HG03354 (cell line): ENCODE measurements at regions not wholly inside any gene's neighbourhood (a gene's known extent, or its start where the extent isn't known, plus 50 kb on each side); places are given as distances from the start of the nearest gene placed in this dataset.

Source experiments
- ATAC-seq: cut with Tn5 transposase; IDR thresholded peaks from one replicate; pipeline ENCODE4 v1.9.1; 2021; ENCODE audit warnings: mild to moderate bottlenecking; ENCODE audit not compliant: unreplicated experiment, poor library complexity, severe bottlenecking

DNA sequence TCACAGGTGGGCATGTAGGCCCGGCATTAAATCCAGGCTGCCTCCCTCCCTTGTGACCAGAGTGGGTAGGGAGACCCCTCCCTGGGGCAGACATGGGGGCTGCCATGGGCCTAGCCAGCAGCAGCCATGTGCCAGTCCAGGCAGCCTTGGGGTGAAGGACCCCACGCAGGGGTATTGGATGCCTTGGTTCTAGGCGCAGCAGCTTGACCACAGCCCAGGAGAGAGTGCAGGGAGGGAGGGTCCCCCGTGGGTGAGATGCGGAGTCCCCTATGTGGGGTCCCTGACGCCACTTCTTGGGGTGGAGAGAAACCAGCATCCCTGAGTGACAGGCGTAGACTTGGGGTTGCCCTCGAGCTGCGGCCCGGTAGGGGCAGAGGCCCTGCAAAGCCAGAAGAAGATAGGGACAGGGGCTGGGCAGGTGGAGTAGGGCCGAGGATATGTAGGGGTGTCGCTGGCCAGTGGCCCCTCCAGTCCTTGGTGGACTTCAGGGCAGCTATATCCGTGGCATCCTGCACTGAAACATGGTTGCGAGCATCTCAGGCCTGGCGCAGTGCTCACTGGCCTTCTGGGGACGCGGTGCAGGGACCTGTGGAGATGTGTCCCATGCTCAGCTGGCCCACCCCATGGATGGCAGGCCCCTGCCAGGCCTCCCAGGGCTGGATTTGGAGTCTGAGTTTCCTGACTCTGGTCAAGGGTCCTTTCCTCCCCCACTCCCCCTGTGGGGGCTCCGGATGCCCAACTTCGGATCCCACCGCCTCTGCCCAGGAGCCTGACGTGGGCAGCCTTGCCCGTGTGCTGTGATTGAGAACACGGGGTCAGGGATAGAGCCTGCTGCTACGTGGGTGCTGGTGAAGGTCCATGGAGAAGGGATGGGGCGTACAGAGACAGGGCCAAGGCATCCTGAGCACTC is 1179.8 kb downstream of the BRD1 start:
- no peak for ATAC-seq

- ATAC-seq, result no peak
Observed at GRCh38 chr22:48647051-48647450, 1180.6 kb downstream of the BRD1 start.

DNA sequence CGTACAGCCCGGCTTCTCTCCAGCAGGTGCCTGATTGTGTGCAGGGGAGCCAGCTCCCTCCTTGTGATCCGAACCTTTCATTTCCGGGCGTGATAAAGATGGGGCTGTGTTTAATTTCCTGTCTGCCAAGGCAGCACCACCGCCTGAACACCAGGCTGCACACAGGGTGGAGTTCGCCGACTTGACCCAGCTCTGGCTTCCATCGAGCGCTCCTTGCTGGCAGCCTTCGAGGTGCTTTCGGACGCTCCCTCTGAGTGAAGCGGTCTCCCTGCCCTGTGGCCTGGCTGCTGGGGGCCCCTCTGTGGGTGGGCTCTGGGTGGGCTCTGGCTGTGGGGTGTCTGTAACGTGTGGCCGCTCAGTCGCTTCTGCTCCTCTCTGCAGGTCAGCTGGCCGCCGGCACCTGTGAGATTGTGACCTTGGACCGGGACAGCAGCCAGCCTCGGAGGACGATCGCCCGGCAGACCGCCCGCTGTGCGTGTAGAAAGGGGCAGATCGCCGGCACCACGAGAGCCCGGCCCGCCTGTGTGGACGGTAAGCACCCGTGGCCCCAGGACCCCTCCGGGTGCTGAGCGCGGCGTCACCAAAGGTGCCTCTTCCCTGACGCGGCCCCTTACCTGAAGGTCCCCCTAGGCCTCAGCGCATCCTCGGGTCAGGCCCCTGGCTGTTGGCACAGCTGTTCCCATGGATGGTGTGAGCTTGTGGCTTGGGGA is 1181.3 kb downstream of the BRD1 start:
- ATAC-seq, result no peak

DNA sequence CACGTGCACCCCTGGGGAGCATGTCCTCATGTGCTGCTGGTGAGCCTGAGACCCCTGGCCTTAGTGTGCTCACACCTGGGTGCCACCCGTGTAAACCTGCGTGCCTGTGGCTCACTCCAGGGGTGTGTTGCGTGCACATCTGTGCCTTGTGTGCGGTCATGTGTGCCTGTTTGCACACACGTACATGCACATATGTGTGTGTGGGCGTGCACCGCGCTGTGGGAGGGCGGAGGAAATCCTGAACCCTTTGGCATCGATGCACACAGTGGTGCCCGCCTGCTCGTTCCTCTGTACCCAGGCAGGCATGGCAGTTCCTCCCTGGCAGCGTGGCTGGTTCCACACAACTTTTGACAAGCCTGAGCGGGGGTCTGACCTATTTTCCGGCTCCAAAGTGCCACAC is 1181.9 kb downstream of the BRD1 start:
- no peak for ATAC-seq

GRCh38 chr22:48644997-48645396 is 1182.7 kb downstream of the BRD1 start:
- no peak for ATAC-seq

- ATAC-seq, result no peak
Observed at GRCh38 chr22:48644108-48644507, 1183.6 kb downstream of the BRD1 start.

- no peak for ATAC-seq
Observed at GRCh38 chr22:48643066-48643731, 1184.5 kb downstream of the BRD1 start.

- no peak for ATAC-seq
Observed at GRCh38 chr22:48642550-48642949, 1185.1 kb downstream of the BRD1 start.

DNA sequence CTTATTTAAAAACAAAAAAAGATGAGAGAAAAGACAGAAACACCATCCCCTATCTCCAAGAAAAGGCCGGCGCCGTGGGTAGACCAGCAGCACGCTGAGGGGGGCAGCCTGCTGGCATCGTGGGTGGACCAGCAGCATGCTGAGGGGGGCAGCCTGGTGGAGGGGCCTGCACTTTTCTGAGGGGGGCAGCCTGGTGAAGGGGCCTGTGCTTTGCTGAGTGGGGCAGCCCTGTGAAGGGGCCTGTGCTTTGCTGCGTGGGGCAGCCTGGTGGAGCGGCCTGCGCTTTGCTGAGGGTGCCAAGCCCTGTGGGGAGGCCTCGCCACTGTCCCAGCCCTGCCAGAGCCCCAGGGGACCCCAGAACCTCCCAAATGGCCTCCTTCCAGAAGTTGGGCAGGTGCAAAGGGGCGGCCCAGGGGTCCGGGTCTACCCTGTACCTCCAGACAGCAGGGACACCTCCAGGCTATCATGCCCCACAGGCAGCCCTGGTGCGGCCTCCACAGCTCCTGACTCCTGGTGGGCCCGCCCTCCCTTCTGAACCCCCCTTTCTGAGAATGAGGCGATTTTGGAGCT is 1185.7 kb downstream of the BRD1 start:
- no peak for ATAC-seq

DNA sequence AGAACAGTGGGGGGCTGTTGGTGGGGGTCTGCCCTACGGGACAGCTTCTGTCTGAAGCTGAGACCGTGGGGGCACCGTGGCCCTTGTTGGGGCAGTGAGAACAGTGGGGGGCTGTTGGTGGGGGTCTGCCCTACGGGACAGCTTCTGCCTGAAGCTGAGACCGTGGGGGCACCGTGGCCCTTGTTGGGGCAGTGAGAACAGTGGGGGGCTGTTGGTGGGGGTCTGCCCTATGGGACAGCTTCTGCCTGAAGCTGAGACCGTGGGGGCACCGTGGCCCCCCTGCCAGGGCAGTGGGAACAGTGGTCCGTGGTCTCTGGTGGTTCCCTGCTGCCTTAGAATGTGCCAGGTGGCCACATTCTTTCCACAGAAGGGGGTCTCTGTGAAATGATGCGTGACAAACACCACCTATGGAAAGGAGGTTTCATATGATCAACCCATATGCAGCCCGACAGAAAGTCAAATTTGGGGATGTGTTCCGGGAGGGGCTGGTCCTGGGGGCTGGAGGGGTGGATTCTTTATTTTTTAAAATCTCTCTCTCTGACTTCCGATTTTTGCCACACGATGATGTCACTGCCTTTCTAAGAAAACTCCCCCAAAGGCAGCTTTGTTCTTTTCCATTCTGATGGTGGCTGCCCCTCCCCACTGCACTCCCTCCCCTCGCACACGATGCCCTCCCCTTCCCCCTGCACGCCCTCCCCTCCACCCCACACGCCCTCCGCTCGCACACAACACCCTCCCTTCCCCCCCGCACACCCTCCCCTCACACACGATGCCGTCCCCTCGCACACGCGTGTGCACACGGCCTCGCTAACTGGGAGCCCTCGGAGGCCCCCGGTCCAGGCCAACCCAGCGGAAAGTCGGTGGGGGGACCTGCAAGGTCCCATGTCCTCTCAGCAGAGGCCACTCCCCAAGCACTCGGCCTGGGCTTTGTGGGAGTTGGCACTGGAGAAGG is 1186.5 kb downstream of the BRD1 start:
- ATAC-seq, result no peak

- ATAC-seq, result no peak
Observed at GRCh38 chr22:48639896-48640748, 1187.6 kb downstream of the BRD1 start.

DNA sequence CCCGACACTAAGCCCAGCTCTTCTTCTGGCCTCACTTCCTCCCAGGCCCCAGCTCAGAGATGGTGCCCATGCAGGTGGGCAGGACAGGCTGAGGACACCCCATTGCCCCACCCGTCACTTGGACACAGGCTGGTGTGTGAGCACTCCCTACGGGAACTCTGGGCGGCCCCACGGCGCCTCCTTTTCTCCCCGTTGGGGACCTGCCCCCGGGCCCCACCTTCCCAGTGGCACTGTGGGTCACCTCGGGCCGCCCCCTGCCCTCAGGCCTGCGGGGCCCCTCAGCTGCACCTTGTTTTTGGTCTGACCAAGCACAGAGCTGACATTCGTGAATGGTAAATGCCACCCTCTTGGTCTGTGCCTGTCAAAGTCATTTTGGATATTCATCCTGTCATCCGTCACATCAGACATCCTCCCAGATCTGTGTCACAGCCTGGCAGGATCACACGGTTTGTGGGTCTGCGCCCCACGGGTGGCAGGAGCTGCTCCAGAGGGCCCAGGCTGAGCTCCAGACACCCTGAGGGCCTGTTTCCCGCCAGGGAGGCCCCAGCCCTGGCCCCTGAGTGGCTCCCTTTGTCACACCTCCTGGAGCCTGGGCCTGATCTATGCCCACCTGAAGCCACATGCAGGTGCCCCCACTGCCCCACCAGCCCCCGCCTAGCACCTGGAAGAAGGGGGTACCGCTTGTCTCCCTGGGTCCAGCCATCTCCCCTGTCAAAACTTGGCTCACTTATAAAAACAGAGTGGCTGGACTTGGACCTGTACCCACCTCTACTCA is 1188.5 kb downstream of the BRD1 start:
- no peak for ATAC-seq

- ATAC-seq, result no peak
Observed at GRCh38 chr22:48637231-48637630, 1190.4 kb downstream of the BRD1 start.

DNA sequence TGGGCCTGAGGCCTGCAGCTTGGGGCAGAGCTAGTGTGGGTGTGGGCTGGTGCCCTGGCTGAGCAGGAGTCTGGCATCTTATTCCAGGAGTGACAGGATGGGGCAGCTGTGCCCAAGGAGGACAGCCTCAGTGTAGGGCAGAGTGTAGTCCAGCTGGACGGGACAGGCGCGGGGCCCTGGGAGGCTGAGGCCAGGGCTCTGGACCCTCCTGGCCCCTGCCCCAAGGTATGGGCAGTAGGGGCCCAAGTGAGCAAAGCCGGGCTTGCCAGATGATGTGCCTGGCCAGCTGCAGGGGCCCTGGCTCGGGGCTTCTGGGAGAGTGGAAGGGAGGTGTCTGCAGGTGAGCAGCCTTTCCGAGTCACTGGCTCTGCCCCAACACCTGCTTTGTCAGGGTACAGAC is 1190.9 kb downstream of the BRD1 start:
- no peak for ATAC-seq

GRCh38 chr22:48635816-48636215 is 1191.9 kb downstream of the BRD1 start:
- ATAC-seq, result no peak

GRCh38 chr22:48635031-48635430 is 1192.6 kb downstream of the BRD1 start:
- no peak for ATAC-seq

DNA sequence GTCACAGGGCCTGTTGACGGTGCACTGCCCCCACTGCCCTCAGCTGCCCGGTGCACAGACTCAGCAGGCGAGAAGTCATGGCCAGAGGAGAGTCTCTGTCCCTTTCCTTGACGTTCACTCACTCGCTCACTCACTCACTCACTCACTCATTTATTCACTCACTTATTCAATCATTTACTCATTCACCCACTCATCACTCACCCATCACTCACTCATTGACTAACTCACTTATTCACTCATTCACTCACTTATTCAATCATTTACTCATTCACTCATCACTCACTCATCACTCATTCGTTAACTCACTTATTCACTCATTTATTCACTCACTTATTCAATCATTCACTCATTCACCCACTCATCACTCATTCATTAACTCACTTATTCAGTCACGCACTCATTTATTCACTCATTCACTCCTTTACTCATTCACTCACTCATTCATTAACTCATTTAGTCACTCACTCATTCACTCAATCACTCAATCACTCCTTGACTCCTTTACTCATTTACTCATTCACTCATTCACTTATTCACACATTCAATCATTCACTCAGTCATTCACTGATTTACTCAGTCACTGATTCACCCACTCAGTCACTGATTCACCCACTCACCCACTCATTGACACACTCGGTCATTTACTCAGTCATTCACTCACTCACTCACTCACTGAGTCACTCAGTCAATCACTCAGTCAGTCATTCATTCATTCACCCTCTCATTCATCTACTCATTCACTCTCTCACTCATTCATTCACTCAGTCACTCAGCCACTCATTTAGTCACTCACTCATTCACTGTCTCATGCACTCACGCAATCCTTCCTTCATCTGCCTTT is 1193.5 kb downstream of the BRD1 start:
- no peak for ATAC-seq
